HG03442 (cell line): ENCODE measurements at regions not wholly inside any gene's neighbourhood (a gene's known extent, or its start where the extent isn't known, plus 50 kb on each side); places are given as distances from the start of the nearest gene placed in this dataset.

Experiments
- ATAC-seq: cut with Tn5 transposase; IDR thresholded peaks from one replicate; pipeline ENCODE4 v1.9.1; 2021; ENCODE audit warnings: mild to moderate bottlenecking, moderate library complexity; ENCODE audit not compliant: unreplicated experiment

DNA sequence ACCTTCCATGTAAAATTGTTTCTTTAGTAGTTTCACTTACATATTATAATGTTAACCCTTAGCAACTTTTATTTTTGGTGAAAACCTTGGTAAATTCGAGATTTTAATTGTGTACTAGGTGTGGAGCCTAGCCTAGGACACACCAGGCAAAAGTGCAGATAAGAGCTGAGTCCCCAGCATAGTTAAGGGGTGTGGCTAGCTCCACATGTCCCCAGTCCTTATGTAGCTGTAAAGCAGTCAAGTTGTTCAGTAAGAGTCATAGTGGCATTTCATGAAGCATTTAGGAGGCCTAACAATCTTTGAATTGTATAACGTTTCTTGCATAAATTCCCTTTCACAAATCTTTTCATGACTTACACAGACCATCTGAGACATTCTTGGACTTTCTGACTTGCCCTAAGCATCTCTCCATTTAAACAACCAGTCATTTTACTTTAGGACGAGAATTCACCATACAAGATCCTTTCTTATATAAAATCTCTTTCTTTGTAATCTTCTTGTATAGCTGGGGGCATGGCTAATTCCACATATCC is 53.8 kb upstream of the INHBA start:
- ATAC-seq: no peak

- no peak for ATAC-seq
Measured at GRCh38 chr7:41755096-41755495, 52.2 kb upstream of the INHBA start.

DNA sequence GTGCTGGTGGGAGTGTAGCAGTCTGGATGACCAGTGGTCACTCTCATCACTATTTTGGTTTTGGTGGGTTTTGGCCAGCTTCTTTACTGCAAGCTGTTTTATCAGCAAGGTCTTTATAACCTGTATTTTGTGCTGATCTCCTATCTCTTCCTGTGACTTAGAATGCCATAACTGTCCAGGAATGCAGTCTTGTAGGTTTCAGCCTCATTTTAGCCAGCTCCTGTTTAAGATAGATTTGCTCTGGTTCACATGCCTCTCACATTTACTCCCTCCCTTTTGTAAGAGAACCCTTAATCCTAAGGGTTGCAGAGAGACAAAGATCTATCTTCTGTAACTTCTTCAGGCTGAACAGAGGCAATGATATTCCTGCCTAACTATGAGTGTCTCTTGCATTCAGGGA is 51.2 kb upstream of the INHBA start:
- no peak for ATAC-seq
